IMR-90 (cell line): ENCODE measurements at regions not wholly inside any gene's neighbourhood (a gene's known extent, or its start where the extent isn't known, plus 50 kb on each side); places are given as distances from the start of the nearest gene placed in this dataset.

ENCODE experiments used
- ATAC-seq: fragments of 200-7000 bp; cut with Tn5 transposase; 2 replicates; pipeline ENCODE4 v1.9.1; 2020; ENCODE audit warnings: low read depth, mild to moderate bottlenecking, moderate library complexity
- BruUV-seq: library from RNA; stranded (reverse); fragments of 400-500 nt; replicated peaks from 2 replicates; lab custom pipeline; 2021; lab: Mats Ljungman, UMichigan
- CTCF ChIA-PET: fragments of 300-600 bp; formaldehyde crosslinking; extraction: SDS; loops from one replicate; lab custom pipeline; 2021; ENCODE audit warnings: antibody characterized with exemption; lab: Yijun Ruan, JAX
- POLR2A ChIA-PET: fragments of 300-600 bp; sonication (Branson Sonifier 250); formaldehyde crosslinking; loops from one replicate; lab custom pipeline; 2022; ENCODE audit warnings: antibody characterized with exemption; ENCODE audit not compliant: unreplicated experiment; lab: Charles Lee
- DNase-seq: peaks from one replicate; pipeline ENCODE4 v3.0.0; 2013
- H2AFZ ChIP-seq: replicated peaks from 2 replicates; pipeline ENCODE3; 2013; ENCODE audit warnings: low read length, mild to moderate bottlenecking; ENCODE audit not compliant: poor library complexity
- H2AK5ac ChIP-seq: 2 replicates; pipeline ENCODE4 v1.6.1; 2013; ENCODE audit warnings: low read depth, low read length, inconsistent platforms
- H2AK9ac ChIP-seq: replicated peaks from 2 replicates; pipeline ENCODE3; 2013; ENCODE audit warnings: mild to moderate bottlenecking, low read depth, low read length, moderate library complexity; ENCODE audit not compliant: poor library complexity
- H2BK120ac ChIP-seq: 2 replicates; pipeline ENCODE4 v1.6.1; 2013; ENCODE audit warnings: low read depth, low read length, inconsistent platforms
- H2BK15ac ChIP-seq: 3 replicates; pipeline ENCODE4 v1.6.1; 2013; ENCODE audit warnings: low read depth, low read length, inconsistent platforms
- H2BK20ac ChIP-seq: 2 replicates; pipeline ENCODE4 v1.6.1; 2013; ENCODE audit warnings: low read depth, mild to moderate bottlenecking, inconsistent platforms, low read length, moderate library complexity
- H2BK5ac ChIP-seq: 2 replicates; pipeline ENCODE4 v1.6.1; 2013; ENCODE audit warnings: mild to moderate bottlenecking, low read depth, low read length, inconsistent platforms; ENCODE audit not compliant: poor library complexity, severe bottlenecking
- H3K14ac ChIP-seq: replicated peaks from 2 replicates; pipeline ENCODE4 v1.6.1; 2013; ENCODE audit warnings: low read depth, low read length, inconsistent platforms
- H3K18ac ChIP-seq: 2 replicates; pipeline ENCODE4 v1.6.1; 2013; ENCODE audit warnings: low read depth, low read length, control low read depth
- H3K23ac ChIP-seq: 2 replicates; pipeline ENCODE4 v1.6.1; 2013; ENCODE audit warnings: low read depth, low read length, inconsistent platforms
- H3K27ac ChIP-seq: 2 replicates; pipeline ENCODE4 v1.5.1; 2013; ENCODE audit warnings: mild to moderate bottlenecking, control low read depth, low read length; ENCODE audit not compliant: insufficient read depth
- H3K27me3 ChIP-seq: 2 replicates; pipeline ENCODE4 v1.6.1; 2013; ENCODE audit warnings: low read length; ENCODE audit not compliant: control insufficient read depth, insufficient read depth
- H3K36me3 ChIP-seq: 2 replicates; pipeline ENCODE4 v1.6.1; 2013; ENCODE audit warnings: low read length, mixed read lengths; ENCODE audit not compliant: control insufficient read depth, insufficient read depth
- H3K4ac ChIP-seq: 2 replicates; pipeline ENCODE4 v1.6.1; 2013; ENCODE audit warnings: low read depth, low read length, inconsistent platforms
- H3K4me1 ChIP-seq: 2 replicates; pipeline ENCODE4 v1.6.1; 2013; ENCODE audit warnings: low read length, mixed read lengths; ENCODE audit not compliant: control insufficient read depth, insufficient read depth
- H3K4me2 ChIP-seq: 2 replicates; pipeline ENCODE4 v1.6.1; 2013; ENCODE audit warnings: low read depth, mild to moderate bottlenecking, control low read depth, low read length, moderate library complexity
- H3K4me3 ChIP-seq: 2 replicates; pipeline ENCODE4 v1.5.1; 2013; ENCODE audit warnings: low read depth, mild to moderate bottlenecking, control low read depth, low read length, moderate library complexity; ENCODE audit not compliant: insufficient read depth
- H3K56ac ChIP-seq: 2 replicates; pipeline ENCODE4 v1.6.1; 2013; ENCODE audit warnings: low read length, inconsistent platforms; ENCODE audit not compliant: insufficient read depth; ENCODE audit errors: extremely low read depth
- H3K79me1 ChIP-seq, 2 experiments: 2 replicates each; pipeline ENCODE4 v1.6.1; 2013; ENCODE audit warnings: low read length in 2 of 2, inconsistent platforms in 1 of 2, low read depth in 1 of 2
- H3K9ac ChIP-seq: 2 replicates; pipeline ENCODE4 v1.6.1; 2013; ENCODE audit warnings: low read depth, low read length, control low read depth
- H3K9me1 ChIP-seq: 2 replicates; pipeline ENCODE4 v1.6.1; 2013; ENCODE audit warnings: low read length, inconsistent platforms; ENCODE audit not compliant: insufficient read depth
- H3K9me3 ChIP-seq: 2 replicates; pipeline ENCODE4 v1.6.1; 2013; ENCODE audit warnings: low read length; ENCODE audit not compliant: control insufficient read depth, insufficient read depth
- H4K20me1 ChIP-seq: 2 replicates; pipeline ENCODE4 v1.6.1; 2013; ENCODE audit warnings: low read length, inconsistent platforms; ENCODE audit not compliant: insufficient read depth
- H4K5ac ChIP-seq: 2 replicates; pipeline ENCODE4 v1.6.1; 2013; ENCODE audit warnings: mild to moderate bottlenecking, low read depth, low read length, control low read depth
- H4K8ac ChIP-seq, 2 experiments: 2 replicates each; pipeline ENCODE4 v1.6.1; 2013; ENCODE audit warnings: low read depth in 2 of 2, low read length in 2 of 2, control low read depth in 1 of 2, inconsistent platforms in 1 of 2
- H4K91ac ChIP-seq: 2 replicates; pipeline ENCODE4 v1.6.1; 2013; ENCODE audit warnings: low read depth, low read length, inconsistent platforms; ENCODE audit not compliant: insufficient read depth
- CEBPB ChIP-seq: IDR thresholded peaks from 2 replicates; pipeline ENCODE4 v1.6.1; 2012; ENCODE audit warnings: low read depth, low read length, improper control_type of control experiment
- CHD1 ChIP-seq: IDR thresholded peaks from 2 replicates; pipeline ENCODE4 v1.6.1; 2012; ENCODE audit warnings: low read depth, low read length, improper control_type of control experiment
- FOS ChIP-seq: fragments of 150-350 bp; IDR thresholded peaks from 2 replicates; pipeline ENCODE4 v1.6.1; 2016; ENCODE audit warnings: low read depth, low read length
- MAFK ChIP-seq: IDR thresholded peaks from 2 replicates; pipeline ENCODE4 v1.6.1; 2012; ENCODE audit warnings: low read depth, low read length, improper control_type of control experiment
- MAZ ChIP-seq: IDR thresholded peaks from 2 replicates; pipeline ENCODE4 v1.6.1; 2012; ENCODE audit warnings: low read depth, mild to moderate bottlenecking, low read length, improper control_type of control experiment, moderate library complexity, borderline replicate concordance
- NFE2L2 ChIP-seq: fragments of 150-350 bp; IDR thresholded peaks from 2 replicates; pipeline ENCODE4 v1.6.1; 2016; ENCODE audit warnings: low read depth, mild to moderate bottlenecking, low read length
- POLR2A ChIP-seq: IDR thresholded peaks from 2 replicates; pipeline ENCODE4 v1.6.1; 2012; ENCODE audit warnings: mild to moderate bottlenecking, low read depth, low read length
- RAD21 ChIP-seq: IDR thresholded peaks from 2 replicates; pipeline ENCODE4 v1.6.1; 2012; ENCODE audit warnings: low read length, improper control_type of control experiment
- RCOR1 ChIP-seq: IDR thresholded peaks from 2 replicates; pipeline ENCODE4 v1.6.1; 2012; ENCODE audit warnings: mild to moderate bottlenecking, low read length, improper control_type of control experiment; ENCODE audit not compliant: insufficient replicate concordance
- SMC3 ChIP-seq: fragments of 150-350 bp; IDR thresholded peaks from 2 replicates; pipeline ENCODE4 v1.6.1; 2016; ENCODE audit warnings: low read depth, mild to moderate bottlenecking, antibody characterized with exemption, low read length, moderate library complexity
- WGBS, 2 experiments: methylation state at CpG; one replicate each; pipeline versions ENCODE4 v1.1.5 to v1.1.7; 2013; ENCODE audit warnings: missing lambda C conversion rate in 2 of 2; ENCODE audit not compliant: insufficient read length in 1 of 2; ENCODE audit errors: extremely low coverage in 2 of 2; 5-methylcytosine and 5-hydroxymethylcytosine counted together
- dilution Hi-C: fragments of 300-500 bp; cut with HindIII; formaldehyde crosslinking; loops from one replicate; pipeline ENCODE4 v1.14.3; 2018; ENCODE audit warnings: low sequenced_read_pairs; ENCODE audit not compliant: unreplicated experiment
- in situ Hi-C: fragments of 300-500 bp; cut with MboI; formaldehyde crosslinking; loops from 3 replicates; pipeline ENCODE4 v1.14.3; 2019; ENCODE audit warnings: low sequenced_read_pairs, inconsistent platforms, mixed read lengths
- intact Hi-C: fragments of 100-400 bp; cut with micrococcal nuclease; formaldehyde crosslinking; loops from 2 replicates; pipeline ENCODE4 v1.10.0; 2022
- TF ChIP-seq, protein P1 (sequence below): fragments of 150-350 bp; IDR thresholded peaks from 2 replicates; pipeline ENCODE4 v1.6.1; 2017; ENCODE audit warnings: mild to moderate bottlenecking, antibody characterized with exemption, low read length, low read depth

DNA sequence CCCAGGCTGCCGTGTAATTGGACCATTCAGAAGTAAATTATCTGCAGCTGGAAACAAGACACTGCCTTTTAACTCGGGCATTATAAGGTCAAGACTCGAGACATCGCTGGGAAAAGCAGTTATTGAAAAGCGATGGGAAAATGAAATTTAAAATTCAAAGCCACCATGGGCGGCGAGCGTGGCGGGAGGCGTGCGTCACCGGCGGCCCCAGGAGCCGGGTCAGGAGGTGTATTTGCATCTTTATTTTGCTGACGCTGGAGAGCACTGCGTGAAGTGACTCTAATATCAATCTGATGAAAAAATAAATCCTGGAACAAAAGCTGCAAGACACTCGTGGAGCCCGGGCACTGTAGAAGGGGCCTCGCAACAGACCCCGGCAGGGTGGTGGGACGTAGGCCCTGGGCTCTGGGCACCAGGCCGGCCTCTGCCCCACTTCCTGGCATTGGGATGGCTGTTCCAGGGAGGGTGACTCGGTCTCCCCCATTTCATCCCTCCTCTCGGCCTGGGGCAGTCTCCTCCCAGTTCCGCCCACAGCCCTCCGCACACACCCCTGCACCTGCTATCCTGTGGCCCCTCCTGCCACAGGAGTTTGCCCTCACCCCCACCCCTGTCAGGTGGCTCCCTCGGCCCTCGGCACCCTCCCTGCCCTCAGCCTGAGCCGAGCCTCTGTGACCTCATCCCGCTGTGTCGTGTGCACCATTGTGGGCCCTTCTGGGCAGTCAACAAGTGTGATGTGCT is 196.2 kb downstream of the KIF26A start:
- H4K20me1 ChIP-seq = no peaks in the 10 kb centered on the region
- H2BK120ac ChIP-seq = no peak overlapping the region
- H3K36me3 ChIP-seq = no peaks in the 10 kb centered on the region
- H2AK5ac ChIP-seq = no peak overlapping the region
- H3K14ac ChIP-seq = no peak overlapping the region
- 67% methylated on average over 16 of the region's 31 CpGs; no CpG with 5 or more reads in 1 of the 2 experiments for WGBS, 2 experiments
- no peak overlapping the region for H3K9ac ChIP-seq
- ChIA-PET POLR2A (no interaction called here), CTCF (no interaction called here)
- TF ChIP-seq FOS = no peak
- no peak for TF ChIP-seq SMC3
- TF ChIP-seq MAFK = no peak
- no peak for TF ChIP-seq CEBPB
- TF ChIP-seq RCOR1 = no peak
- TF ChIP-seq POLR2A = no peak
- TF ChIP-seq MAZ = no peak
- TF ChIP-seq RAD21 = no peak
- no peak for TF ChIP-seq NFE2L2
- no peak for TF ChIP-seq CHD1
- TF ChIP-seq, protein P1, sequence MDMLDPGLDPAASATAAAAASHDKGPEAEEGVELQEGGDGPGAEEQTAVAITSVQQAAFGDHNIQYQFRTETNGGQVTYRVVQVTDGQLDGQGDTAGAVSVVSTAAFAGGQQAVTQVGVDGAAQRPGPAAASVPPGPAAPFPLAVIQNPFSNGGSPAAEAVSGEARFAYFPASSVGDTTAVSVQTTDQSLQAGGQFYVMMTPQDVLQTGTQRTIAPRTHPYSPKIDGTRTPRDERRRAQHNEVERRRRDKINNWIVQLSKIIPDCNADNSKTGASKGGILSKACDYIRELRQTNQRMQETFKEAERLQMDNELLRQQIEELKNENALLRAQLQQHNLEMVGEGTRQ = no peak
- H2AK9ac ChIP-seq = no peak overlapping the region
- peaks cover 36% of the 10 kb centered on the region for H3K9me3 ChIP-seq
- in situ Hi-C loops = no loop called here
- no peak overlapping the region for H2BK15ac ChIP-seq
- no peak overlapping the region for H3K56ac ChIP-seq
- H3K23ac ChIP-seq = no peak overlapping the region
- BruUV-seq = no TSS peak
- H3K4me3 ChIP-seq = no peak overlapping the region
- no peaks in the 10 kb centered on the region for H3K79me1 ChIP-seq
- H3K4me1 ChIP-seq = no peaks in the 10 kb centered on the region
- H3K27ac ChIP-seq = no peak overlapping the region
- H3K18ac ChIP-seq = no peak overlapping the region
- no peak overlapping the region for H4K5ac ChIP-seq
- no peaks in the 10 kb centered on the region for H3K27me3 ChIP-seq
- no peaks in the 10 kb centered on the region for H3K9me1 ChIP-seq
- H2AFZ ChIP-seq = no peak overlapping the region
- no peak overlapping the region for H4K8ac ChIP-seq
- dilution Hi-C loops = no loop called here
- ATAC-seq (no peak), DNase-seq (no peak)
- H2BK20ac ChIP-seq = no peak overlapping the region
- intact Hi-C loops = no loop called here
- no peak overlapping the region for H4K91ac ChIP-seq
- H2BK5ac ChIP-seq = no peak overlapping the region
- H3K4ac ChIP-seq = no peak overlapping the region
- H3K4me2 ChIP-seq = no peak overlapping the region
